H9 (cell line): ENCODE measurements at regions not wholly inside any gene's neighbourhood (a gene's known extent, or its start where the extent isn't known, plus 50 kb on each side); places are given as distances from the start of the nearest gene placed in this dataset.

Experiments
- DNase-seq: peaks from one replicate; pipeline ENCODE4 v3.0.0-alpha.2; 2017
- H2AFZ ChIP-seq: one replicate; pipeline ENCODE4 v1.6.1; 2013; ENCODE audit warnings: mild to moderate bottlenecking, low read length, control low read depth, moderate library complexity
- H2AK5ac ChIP-seq: 2 replicates; pipeline ENCODE4 v1.6.1; 2013; ENCODE audit warnings: low read length, control low read depth, mixed read lengths; ENCODE audit not compliant: insufficient read length
- H2BK120ac ChIP-seq: one replicate; pipeline ENCODE4 v1.6.1; 2013; ENCODE audit warnings: low read depth, mild to moderate bottlenecking, low read length, control low read depth, inconsistent platforms; ENCODE audit not compliant: poor library complexity, severe bottlenecking
- H2BK12ac ChIP-seq: 2 replicates; pipeline ENCODE4 v1.6.1; 2013; ENCODE audit warnings: low read length, control low read depth, mixed read lengths, low read depth; ENCODE audit not compliant: insufficient read length
- H2BK15ac ChIP-seq: 2 replicates; pipeline ENCODE4 v1.6.1; 2013; ENCODE audit warnings: low read depth, low read length, control low read depth
- H2BK20ac ChIP-seq: one replicate; pipeline ENCODE4 v1.6.1; 2013; ENCODE audit warnings: low read depth, mild to moderate bottlenecking, low read length, control low read depth, inconsistent platforms; ENCODE audit not compliant: poor library complexity, severe bottlenecking
- H2BK5ac ChIP-seq: 2 replicates; pipeline ENCODE4 v1.6.1; 2013; ENCODE audit warnings: low read length, control low read depth, mixed read lengths; ENCODE audit not compliant: insufficient read length
- H3K14ac ChIP-seq: 2 replicates; pipeline ENCODE4 v1.6.1; 2013; ENCODE audit warnings: low read length, control low read depth; ENCODE audit not compliant: insufficient read depth
- H3K18ac ChIP-seq: 2 replicates; pipeline ENCODE4 v1.6.1; 2013; ENCODE audit warnings: low read depth, mild to moderate bottlenecking, mixed read lengths, low read length, control low read depth; ENCODE audit not compliant: insufficient read length
- H3K23ac ChIP-seq: 2 replicates; pipeline ENCODE4 v1.6.1; 2013; ENCODE audit warnings: low read length, control low read depth, mixed read lengths, low read depth; ENCODE audit not compliant: insufficient read length
- H3K23me2 ChIP-seq: 2 replicates; pipeline ENCODE4 v1.6.1; 2013; ENCODE audit warnings: low read depth, mild to moderate bottlenecking, mixed read lengths, low read length, control low read depth; ENCODE audit not compliant: insufficient read length, poor library complexity, severe bottlenecking
- H3K27ac ChIP-seq: 2 replicates; pipeline ENCODE4 v1.5.1; 2013; ENCODE audit warnings: low read length, control low read depth, mixed read lengths, low read depth; ENCODE audit not compliant: insufficient read length
- H3K27me3 ChIP-seq: 2 replicates; pipeline ENCODE4 v1.6.1; 2013; ENCODE audit warnings: low read length, control low read depth, inconsistent platforms; ENCODE audit not compliant: insufficient read depth
- H3K4ac ChIP-seq: 2 replicates; pipeline ENCODE4 v1.6.1; 2013; ENCODE audit warnings: low read depth, mild to moderate bottlenecking, control low read depth, inconsistent platforms, low read length, moderate library complexity
- H3K4me1 ChIP-seq: 2 replicates; pipeline ENCODE4 v1.6.1; 2013; ENCODE audit warnings: low read length, control low read depth, inconsistent platforms; ENCODE audit not compliant: insufficient read depth
- H3K4me2 ChIP-seq: 2 replicates; pipeline ENCODE4 v1.6.1; 2013; ENCODE audit warnings: low read length, control low read depth, mixed read lengths; ENCODE audit not compliant: insufficient read length, insufficient read depth
- H3K56ac ChIP-seq: 2 replicates; pipeline ENCODE4 v1.6.1; 2013; ENCODE audit warnings: low read depth, mild to moderate bottlenecking, mixed read lengths, low read length, control low read depth; ENCODE audit not compliant: insufficient read length
- H3K79me1 ChIP-seq: 2 replicates; pipeline ENCODE4 v1.6.1; 2013; ENCODE audit warnings: low read depth, mild to moderate bottlenecking, moderate library complexity, low read length, control low read depth, inconsistent platforms; ENCODE audit not compliant: insufficient read depth, poor library complexity, severe bottlenecking
- H3K79me2 ChIP-seq: 2 replicates; pipeline ENCODE4 v1.6.1; 2013; ENCODE audit warnings: low read length, control low read depth, inconsistent platforms; ENCODE audit not compliant: insufficient read depth
- H3K9ac ChIP-seq: 2 replicates; pipeline ENCODE4 v1.6.1; 2013; ENCODE audit warnings: low read length, control low read depth, mixed read lengths; ENCODE audit not compliant: insufficient read length; ENCODE audit errors: extremely low read depth
- H3K9me3 ChIP-seq: one replicate; pipeline ENCODE4 v1.6.1; 2013; ENCODE audit warnings: low read depth, low read length, inconsistent platforms; ENCODE audit not compliant: control insufficient read depth
- H3T11ph ChIP-seq: one replicate; pipeline ENCODE4 v1.6.1; 2013; ENCODE audit warnings: mild to moderate bottlenecking, low read length, control low read depth, inconsistent platforms
- H4K20me1 ChIP-seq: one replicate; pipeline ENCODE4 v1.6.1; 2013; ENCODE audit not compliant: control insufficient read depth, insufficient read length, insufficient read depth
- H4K5ac ChIP-seq: 2 replicates; pipeline ENCODE4 v1.6.1; 2013; ENCODE audit warnings: low read depth, mild to moderate bottlenecking, mixed read lengths, low read length, control low read depth; ENCODE audit not compliant: insufficient read length
- H4K8ac ChIP-seq: replicated peaks from 2 replicates; pipeline ENCODE4 v1.6.1; 2013; ENCODE audit warnings: low read length, control low read depth, mixed read lengths, low read depth; ENCODE audit not compliant: insufficient read length
- H4K91ac ChIP-seq: 2 replicates; pipeline ENCODE4 v1.6.1; 2013; ENCODE audit warnings: low read depth, mild to moderate bottlenecking, moderate library complexity, mixed read lengths, low read length, control low read depth; ENCODE audit not compliant: insufficient read length
- H3K27ac Mint-ChIP-seq, 3 experiments: 2 replicates in 2 of 3; 3 replicates in 1 of 3; pipeline ENCODE4 v1.8.0; 2020 to 2021; ENCODE audit warnings: mixed read lengths in 3 of 3, mild to moderate bottlenecking in 1 of 3, moderate library complexity in 1 of 3
- H3K27me3 Mint-ChIP-seq: 2 replicates; pipeline ENCODE4 v1.8.0; 2021; ENCODE audit warnings: low read depth, mild to moderate bottlenecking, moderate library complexity, mixed read lengths
- H3K36me3 Mint-ChIP-seq, 3 experiments: 2 replicates in 2 of 3; 3 replicates in 1 of 3; pipeline ENCODE4 v1.8.0; 2020 to 2021; ENCODE audit warnings: low read depth in 3 of 3, mixed read lengths in 3 of 3; ENCODE audit not compliant: insufficient read depth in 1 of 3
- H3K4me1 Mint-ChIP-seq, 2 experiments: 2 replicates each; pipeline ENCODE4 v1.8.0; 2020; ENCODE audit warnings: mixed read lengths in 2 of 2
- H3K4me3 Mint-ChIP-seq, 2 experiments: 2 replicates in 1 of 2; 3 replicates in 1 of 2; pipeline ENCODE4 v1.8.0; 2020 to 2021; ENCODE audit warnings: mild to moderate bottlenecking in 2 of 2, mixed read lengths in 2 of 2, moderate library complexity in 1 of 2
- H3K9me3 Mint-ChIP-seq, 2 experiments: 2 replicates in 1 of 2; 3 replicates in 1 of 2; pipeline ENCODE4 v1.8.0; 2020; ENCODE audit warnings: mild to moderate bottlenecking in 2 of 2, mixed read lengths in 2 of 2, moderate library complexity in 1 of 2
- CTCF ChIP-seq: fragments of 200-600 bp; sonication (generic); conservative IDR thresholded peaks from 3 replicates; pipeline ENCODE4 v1.8.0; 2021; ENCODE audit warnings: antibody characterized with exemption, mild to moderate bottlenecking
- WGBS: extraction: QIAGEN DNeasy Blood & Tissue Kit; methylation state at CpG from one replicate; pipeline ENCODE4 v1.1.7; 2013; ENCODE audit warnings: missing lambda C conversion rate, low lambda C conversion rate, mixed read lengths; ENCODE audit not compliant: insufficient read length; ENCODE audit errors: extremely low coverage; 5-methylcytosine and 5-hydroxymethylcytosine counted together

DNA sequence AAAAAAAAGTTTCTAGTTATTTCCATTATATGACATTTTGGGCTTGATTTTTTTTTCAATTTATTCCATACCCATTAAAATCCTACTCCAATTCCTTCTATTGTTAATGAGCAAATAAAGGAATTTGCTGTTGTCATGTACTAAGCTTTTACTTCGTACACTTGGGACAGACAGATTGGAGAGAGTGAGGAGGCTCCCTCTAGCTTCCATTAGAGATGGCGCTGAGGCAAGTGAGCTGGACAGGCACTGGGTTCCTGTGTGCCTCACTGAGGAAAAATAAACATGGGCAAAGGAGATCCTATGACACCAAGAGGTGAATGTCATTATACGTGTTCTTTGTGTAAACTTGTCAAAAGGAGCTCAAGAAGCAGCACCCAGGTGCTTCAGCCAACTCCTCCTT is 441.1 kb upstream of the MDFIC2 start:
- Histone ChIP-seq H3K9ac (no peak overlapping the region), H2AFZ (no peak overlapping the region), H4K5ac (no peak overlapping the region), H2BK20ac (no peak overlapping the region), H3K4me1 (peaks cover 1% of the 10 kb centered on the region; the same call in 1 of the 2 replicates), H3K23me2 (no peaks in the 10 kb centered on the region), H3K18ac (no peak overlapping the region), H3K4me2 (no peak overlapping the region), H3K79me1 (no peaks in the 10 kb centered on the region), H2AK5ac (no peak overlapping the region), H3K23ac (no peak overlapping the region), H3K79me2 (no peaks in the 10 kb centered on the region), H2BK5ac (no peak overlapping the region), H4K91ac (no peak overlapping the region), H2BK15ac (no peak overlapping the region), H2BK12ac (no peak overlapping the region), H3K27me3 (no peaks in the 10 kb centered on the region), H3T11ph (no peak overlapping the region), H2BK120ac (no peak overlapping the region), H3K4ac (no peak overlapping the region), H3K9me3 (no peaks in the 10 kb centered on the region), H4K8ac (no peak overlapping the region), H4K20me1 (no peaks in the 10 kb centered on the region), H3K56ac (no peak overlapping the region), H3K14ac (no peak overlapping the region), H3K27ac (no peak overlapping the region)
- Mint-ChIP-seq H3K9me3 (0 out of 5 replicates have a peak, but pooled peaks cover 0 to 2% of the 10 kb centered on the region in 2 experiments), H3K27me3 (no peaks in the 10 kb centered on the region; the same call in none of the 2 replicates), H3K27ac (no peak overlapping the region), H3K36me3 (no peaks in the 10 kb centered on the region), H3K4me1 (peaks cover 6 to 7% of the 10 kb centered on the region in 2 experiments), H3K4me3 (no peak overlapping the region)
- peak; percentile 31 for DNase-seq
- peak; percentile 53 for TF ChIP-seq CTCF
- no CpG with 5 or more reads among the region's 3 CpGs for WGBS
